Neural progenitor cell (in vitro differentiated cells): ENCODE measurements at regions not wholly inside any gene's neighbourhood (a gene's known extent, or its start where the extent isn't known, plus 50 kb on each side); places are given as distances from the start of the nearest gene placed in this dataset.

ENCODE experiments used
- CTCF ChIP-seq: fragments of 200-600 bp; sonication (generic); IDR thresholded peaks from 2 replicates; pipeline ENCODE4 v1.5.1; 2017; ENCODE audit warnings: antibody characterized with exemption, mild to moderate bottlenecking
- EZH2phosphoT487 ChIP-seq: fragments of 200-600 bp; sonication (generic); IDR thresholded peaks from 2 replicates; pipeline ENCODE4 v1.6.1; 2017; ENCODE audit warnings: antibody characterized with exemption

GRCh38 chr3:175890066-175890465 is 1030.9 kb downstream of the NAALADL2 start:
- TF ChIP-seq CTCF = no peak
- TF ChIP-seq EZH2phosphoT487 = no peak
